GM10266 (cell line): ENCODE measurements at regions not wholly inside any gene's neighbourhood (a gene's known extent, or its start where the extent isn't known, plus 50 kb on each side); places are given as distances from the start of the nearest gene placed in this dataset.
A peak's percentile ranks its signal among the peaks of the same experiment; 100 is the strongest.

ENCODE experiments used
- DNase-seq: peaks from one replicate; pipeline ENCODE4 v3.0.0; 2012; ENCODE audit errors: extremely low spot score
- TF ChIP-seq, protein P1 (sequence below): IDR thresholded peaks from 2 replicates; pipeline ENCODE4 v1.5.1; 2012; ENCODE audit warnings: mild to moderate bottlenecking, low read depth; ENCODE audit not compliant: control insufficient read depth, insufficient read depth; ENCODE audit errors: missing control alignments

DNA sequence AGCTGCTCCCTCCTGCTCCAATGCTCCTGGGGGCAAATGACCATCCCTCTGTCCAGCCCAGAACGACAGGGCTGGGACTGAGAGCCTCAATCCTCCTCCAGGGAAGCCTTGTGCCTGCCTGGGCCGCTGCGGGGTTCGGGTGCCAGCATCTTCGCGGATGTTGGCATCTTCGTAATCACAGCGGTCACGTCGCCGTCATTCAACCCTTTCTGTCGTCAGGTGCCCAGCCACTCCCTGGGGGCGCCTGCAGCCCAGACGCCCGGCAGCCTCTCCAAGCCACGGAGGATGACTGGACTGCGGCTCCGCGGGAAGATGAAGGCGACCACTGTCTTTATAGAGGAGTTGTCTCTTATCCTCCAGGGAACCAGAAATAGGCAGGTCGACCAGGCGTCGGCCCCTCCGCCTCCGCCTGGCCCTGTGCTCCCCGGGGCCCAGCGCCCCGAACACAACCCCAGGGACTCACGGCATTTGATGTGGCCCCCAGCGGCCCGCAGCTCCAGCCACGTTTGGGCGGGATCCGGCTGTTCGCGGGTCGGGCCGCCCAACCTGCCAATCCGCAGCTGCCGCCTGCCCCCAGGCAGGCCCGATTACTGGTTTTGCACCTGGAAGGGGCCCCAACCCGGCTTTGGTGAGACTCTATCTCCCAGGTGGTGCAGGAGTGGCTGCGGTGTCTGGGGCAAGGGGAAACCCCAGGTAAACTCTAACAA lies 113.9 kb downstream of the THNSL2 start:
- TF ChIP-seq, protein P1, sequence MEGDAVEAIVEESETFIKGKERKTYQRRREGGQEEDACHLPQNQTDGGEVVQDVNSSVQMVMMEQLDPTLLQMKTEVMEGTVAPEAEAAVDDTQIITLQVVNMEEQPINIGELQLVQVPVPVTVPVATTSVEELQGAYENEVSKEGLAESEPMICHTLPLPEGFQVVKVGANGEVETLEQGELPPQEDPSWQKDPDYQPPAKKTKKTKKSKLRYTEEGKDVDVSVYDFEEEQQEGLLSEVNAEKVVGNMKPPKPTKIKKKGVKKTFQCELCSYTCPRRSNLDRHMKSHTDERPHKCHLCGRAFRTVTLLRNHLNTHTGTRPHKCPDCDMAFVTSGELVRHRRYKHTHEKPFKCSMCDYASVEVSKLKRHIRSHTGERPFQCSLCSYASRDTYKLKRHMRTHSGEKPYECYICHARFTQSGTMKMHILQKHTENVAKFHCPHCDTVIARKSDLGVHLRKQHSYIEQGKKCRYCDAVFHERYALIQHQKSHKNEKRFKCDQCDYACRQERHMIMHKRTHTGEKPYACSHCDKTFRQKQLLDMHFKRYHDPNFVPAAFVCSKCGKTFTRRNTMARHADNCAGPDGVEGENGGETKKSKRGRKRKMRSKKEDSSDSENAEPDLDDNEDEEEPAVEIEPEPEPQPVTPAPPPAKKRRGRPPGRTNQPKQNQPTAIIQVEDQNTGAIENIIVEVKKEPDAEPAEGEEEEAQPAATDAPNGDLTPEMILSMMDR, result no peak
- no peak for DNase-seq

DNA sequence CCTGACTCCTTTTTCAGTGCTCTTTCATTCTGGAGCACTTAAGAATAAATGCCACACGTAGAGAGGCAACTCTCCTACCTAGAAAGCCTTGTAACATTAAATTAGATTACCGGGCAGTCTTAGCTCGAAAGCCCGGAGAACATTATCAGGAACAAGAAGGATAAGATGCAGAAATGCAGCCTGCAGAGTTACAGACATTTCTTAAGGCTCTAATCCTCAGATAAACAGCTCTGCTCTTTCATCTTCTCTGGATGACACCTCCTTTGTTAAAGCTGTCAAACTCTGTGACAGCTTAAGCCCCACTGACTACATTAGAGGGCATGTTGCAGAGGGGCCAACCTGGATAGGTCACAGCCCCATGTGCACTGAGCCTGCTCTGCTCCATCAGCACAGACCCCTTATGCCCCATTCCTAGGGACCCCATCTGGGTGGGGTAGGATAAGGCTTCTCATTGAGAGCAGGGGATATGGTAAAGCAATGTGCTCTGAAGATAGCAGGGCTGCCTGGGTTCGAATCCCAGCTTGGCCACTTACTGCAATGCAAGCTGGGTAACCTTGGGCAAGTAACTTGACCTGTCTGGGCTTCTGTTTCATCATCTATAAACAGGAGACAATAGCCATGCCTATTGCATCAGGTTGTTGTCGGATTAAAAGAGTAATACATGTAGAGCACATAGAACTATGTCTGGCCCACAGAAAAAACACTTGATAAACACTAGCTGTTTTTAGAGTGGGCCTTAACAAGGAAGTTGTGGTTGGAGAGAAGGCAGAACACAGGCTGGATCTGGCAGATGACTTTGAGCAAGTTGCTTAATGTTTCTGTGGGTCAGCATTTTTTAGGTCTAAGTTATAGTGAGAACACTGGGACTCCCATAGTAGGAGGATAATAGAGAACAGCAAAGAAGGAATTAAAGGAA lies 111.4 kb downstream of the THNSL2 start:
- no peak for DNase-seq
- TF ChIP-seq, protein P1, result no peak

DNA sequence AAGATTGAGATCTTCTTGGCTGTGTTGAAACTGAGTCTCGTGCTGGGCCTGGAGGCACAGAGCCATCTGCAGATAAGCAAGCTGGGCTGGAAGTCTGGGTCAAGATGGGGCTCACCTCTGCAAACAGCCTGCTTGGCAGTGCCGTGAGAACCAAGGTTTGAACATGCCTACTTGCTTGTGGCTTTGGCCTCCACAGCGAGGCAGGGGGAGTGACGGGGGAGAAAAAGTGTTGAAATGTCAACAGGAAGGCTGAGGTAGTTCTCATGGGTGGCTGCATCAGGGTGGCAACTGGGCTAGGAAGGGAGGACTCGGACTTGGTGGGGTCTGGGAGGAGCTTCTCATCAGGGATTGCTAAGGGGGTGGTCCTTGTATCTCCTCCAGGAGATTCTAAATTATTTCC lies 99.7 kb downstream of the THNSL2 start:
- TF ChIP-seq, protein P1, result no peak
- no peak for DNase-seq

DNA sequence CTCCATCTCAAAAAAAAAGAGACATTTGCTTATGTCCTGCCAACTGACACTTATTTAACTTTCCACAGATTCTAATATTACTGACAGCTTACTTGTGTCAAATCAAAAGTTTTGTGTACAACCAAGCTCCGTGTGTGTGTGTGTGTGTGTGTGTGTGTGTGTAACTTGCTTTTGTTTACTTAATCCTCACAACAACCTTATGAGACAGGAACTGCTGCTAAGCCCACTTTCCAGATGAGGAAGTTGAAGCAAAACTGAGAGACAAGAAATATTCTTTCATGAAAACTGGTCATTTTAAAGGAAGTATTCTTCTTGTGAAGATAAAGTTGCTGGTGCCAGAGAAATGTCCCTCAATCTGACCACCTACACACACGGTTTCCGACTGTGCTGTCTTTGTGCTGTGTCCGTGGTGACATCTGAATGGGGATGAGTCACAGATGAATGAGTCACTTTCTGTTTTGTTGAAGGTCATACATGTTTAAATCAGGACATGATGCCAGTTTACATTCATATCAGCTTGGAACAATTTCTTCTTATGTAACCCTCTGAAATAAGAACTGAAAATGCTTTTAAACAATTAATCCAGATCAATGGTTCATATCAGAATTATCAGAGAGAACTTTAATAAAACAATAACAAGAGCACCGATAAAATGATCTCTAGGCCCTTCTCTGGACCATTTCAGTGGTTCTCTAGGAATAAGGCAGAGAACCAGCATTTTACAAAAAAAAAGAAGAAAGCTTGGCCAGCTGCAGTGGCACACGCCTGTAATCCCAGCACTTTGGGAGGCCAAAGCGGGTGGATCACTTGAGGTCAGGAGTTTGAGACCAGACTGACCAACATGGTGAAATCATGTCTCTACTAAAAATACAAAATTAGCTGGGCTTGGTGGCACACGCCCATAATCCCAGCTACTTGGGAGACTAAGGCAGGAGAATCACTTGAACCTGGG lies 95.5 kb downstream of the THNSL2 start:
- peak; percentile 45 for DNase-seq
- TF ChIP-seq, protein P1, result no peak

DNA sequence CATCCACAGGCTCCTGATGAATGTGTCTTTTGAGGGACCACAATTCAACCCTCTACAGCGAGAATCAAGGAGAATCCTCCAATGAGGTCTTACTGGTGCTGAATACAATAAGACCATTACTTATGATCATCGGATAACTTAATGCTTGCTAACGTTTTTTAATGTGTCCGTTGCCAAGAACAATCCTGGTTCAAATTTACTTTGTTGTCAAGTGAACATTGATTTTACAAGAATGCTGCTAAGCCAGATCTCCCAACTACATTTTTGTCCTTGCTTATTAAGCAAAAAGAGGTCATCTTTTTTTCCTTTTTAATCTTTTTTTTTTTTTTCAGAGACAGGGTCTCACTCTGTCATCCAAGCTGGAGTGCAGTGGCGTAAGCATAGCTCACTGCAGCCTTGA lies 93.7 kb downstream of the THNSL2 start:
- no peak for DNase-seq
- TF ChIP-seq, protein P1, result no peak

DNA sequence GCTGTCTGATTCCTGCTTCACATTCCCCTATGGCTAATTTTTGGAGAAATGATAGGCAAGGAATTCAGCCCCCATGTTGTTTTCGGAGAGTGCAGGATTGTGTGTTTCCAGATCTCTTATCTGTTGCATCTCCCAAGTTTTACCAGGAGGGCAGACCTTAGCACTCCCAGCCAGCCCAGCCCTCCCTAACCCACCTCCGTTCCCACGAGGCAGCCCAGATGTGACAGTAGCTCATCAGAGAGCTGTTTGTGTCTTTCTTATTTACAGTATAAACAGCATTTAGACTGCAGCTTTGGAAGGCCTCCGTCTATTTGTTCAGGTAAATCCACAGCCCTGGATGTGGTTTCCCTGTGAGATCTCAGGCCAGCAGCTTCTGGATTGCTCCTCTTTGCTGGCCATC lies 91.6 kb downstream of the THNSL2 start:
- no peak for DNase-seq

More for the DNA sequence above, 91.6 kb downstream of the THNSL2 start:
- TF ChIP-seq, protein P1, result no peak
